NCI-H524 treated with DMSO at 0.1 percent for 48 hours (cell line): ENCODE measurements at regions not wholly inside any gene's neighbourhood (a gene's known extent, or its start where the extent isn't known, plus 50 kb on each side); places are given as distances from the start of the nearest gene placed in this dataset.
"Not testable (repeated sequence)": the region's sequence is repeated elsewhere in the genome, so short reads cannot be mapped to it uniquely, and the experiment has no call there.

Source experiments
- DNase-seq: peaks from one replicate; lab custom pipeline; 2025; lab: John Stamatoyannopoulos, UW

- DNase-seq: no peak
Measured at GRCh38 chr1:73218995-73219546, 936.7 kb upstream of the NEGR1 start.

GRCh38 chr1:73205294-73205973 is 923.1 kb upstream of the NEGR1 start:
- no peak for DNase-seq

- DNase-seq: no peak
Measured at GRCh38 chr1:73197972-73198371, 915.6 kb upstream of the NEGR1 start.

GRCh38 chr1:73194965-73195364 is 912.6 kb upstream of the NEGR1 start:
- no peak for DNase-seq

- DNase-seq: not testable (repeated sequence)
Measured at GRCh38 chr1:73183581-73183980, 901.2 kb upstream of the NEGR1 start.

- DNase-seq: no peak
Measured at GRCh38 chr1:73181190-73181540, 898.8 kb upstream of the NEGR1 start.

- no peak for DNase-seq
Measured at GRCh38 chr1:73180397-73181189, 898.3 kb upstream of the NEGR1 start.

- DNase-seq: no peak
Measured at GRCh38 chr1:73176902-73177301, 894.6 kb upstream of the NEGR1 start.

- DNase-seq: no peak
Measured at GRCh38 chr1:73167009-73167657, 884.8 kb upstream of the NEGR1 start.

GRCh38 chr1:73162564-73162963 is 880.2 kb upstream of the NEGR1 start:
- DNase-seq: no peak

- no peak for DNase-seq
Measured at GRCh38 chr1:73161418-73161817, 879.1 kb upstream of the NEGR1 start.

- no peak for DNase-seq
Measured at GRCh38 chr1:73160759-73161158, 878.4 kb upstream of the NEGR1 start.

- no peak for DNase-seq
Measured at GRCh38 chr1:73144311-73144710, 862.0 kb upstream of the NEGR1 start.

- DNase-seq: no peak
Measured at GRCh38 chr1:73136975-73137374, 854.6 kb upstream of the NEGR1 start.

GRCh38 chr1:73106931-73107330 is 824.6 kb upstream of the NEGR1 start:
- DNase-seq: no peak

- no peak for DNase-seq
Measured at GRCh38 chr1:73105755-73106154, 823.4 kb upstream of the NEGR1 start.

- DNase-seq: no peak
Measured at GRCh38 chr1:73104749-73105148, 822.4 kb upstream of the NEGR1 start.

GRCh38 chr1:73100216-73100615 is 817.9 kb upstream of the NEGR1 start:
- no peak for DNase-seq

- no peak for DNase-seq
Measured at GRCh38 chr1:73097917-73098316, 815.6 kb upstream of the NEGR1 start.

GRCh38 chr1:73096841-73097240 is 814.5 kb upstream of the NEGR1 start:
- DNase-seq: no peak

- DNase-seq: no peak
Measured at GRCh38 chr1:73092383-73092782, 810.0 kb upstream of the NEGR1 start.

- DNase-seq: peak; percentile 33
Measured at GRCh38 chr1:73066866-73067265, 784.5 kb upstream of the NEGR1 start.
